Ishikawa (cell line): ENCODE measurements at regions not wholly inside any gene's neighbourhood (a gene's known extent, or its start where the extent isn't known, plus 50 kb on each side); places are given as distances from the start of the nearest gene placed in this dataset.

ENCODE experiments used
- CEBPB ChIP-seq: IDR thresholded peaks from 2 replicates; pipeline ENCODE4 v1.6.1; 2012
- CREB1 ChIP-seq: IDR thresholded peaks from 2 replicates; pipeline ENCODE4 v1.6.1; 2012; ENCODE audit warnings: low read depth
- EGR1 ChIP-seq: IDR thresholded peaks from 2 replicates; pipeline ENCODE4 v1.6.1; 2012
- EP300 ChIP-seq: IDR thresholded peaks from 2 replicates; pipeline ENCODE4 v1.6.1; 2012; ENCODE audit warnings: borderline replicate concordance
- FOXM1 ChIP-seq: IDR thresholded peaks from 2 replicates; pipeline ENCODE4 v1.6.1; 2012; ENCODE audit warnings: low read depth, borderline replicate concordance
- MAX ChIP-seq: IDR thresholded peaks from 2 replicates; pipeline ENCODE4 v1.6.1; 2012
- NFIC ChIP-seq: IDR thresholded peaks from 2 replicates; pipeline ENCODE4 v1.6.1; 2012
- RAD21 ChIP-seq: IDR thresholded peaks from 2 replicates; pipeline ENCODE4 v1.6.1; 2012; ENCODE audit warnings: low read depth
- TAF1 ChIP-seq: IDR thresholded peaks from 2 replicates; pipeline ENCODE4 v1.6.1; 2012; ENCODE audit warnings: low read depth, mild to moderate bottlenecking
- TCF12 ChIP-seq: IDR thresholded peaks from 2 replicates; pipeline ENCODE4 v1.6.1; 2012; ENCODE audit warnings: low read depth
- TEAD4 ChIP-seq: IDR thresholded peaks from 2 replicates; pipeline ENCODE4 v1.6.1; 2012
- USF1 ChIP-seq: IDR thresholded peaks from 2 replicates; pipeline ENCODE4 v1.6.1; 2012
- YY1 ChIP-seq: IDR thresholded peaks from 2 replicates; pipeline ENCODE4 v1.6.1; 2012; ENCODE audit warnings: low read depth
- ZBTB7A ChIP-seq: IDR thresholded peaks from 2 replicates; pipeline ENCODE4 v1.6.1; 2012; ENCODE audit warnings: low read depth
- TF ChIP-seq, protein P1 (sequence below): IDR thresholded peaks from 2 replicates; pipeline ENCODE4 v1.6.1; 2012; ENCODE audit warnings: low read depth, mild to moderate bottlenecking

DNA sequence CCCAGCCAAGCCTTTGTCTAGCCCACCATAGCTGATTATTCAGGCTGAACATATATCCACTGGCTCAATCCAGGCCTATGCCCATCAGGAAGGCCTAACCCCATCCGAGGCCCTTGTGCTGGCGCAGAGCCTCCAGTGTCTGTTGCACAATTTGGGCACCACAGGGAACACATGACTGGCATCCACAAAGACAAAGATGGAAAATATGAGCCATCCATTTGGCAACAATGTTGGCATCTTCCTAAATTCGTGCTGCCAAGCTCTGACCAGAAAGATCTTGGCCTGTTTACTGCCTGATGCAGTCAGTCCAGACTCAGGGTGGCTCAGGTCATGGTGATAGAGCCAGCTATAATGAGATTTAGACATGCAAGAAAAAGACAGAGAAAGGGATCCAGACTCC is 233.8 kb downstream of the PIK3R1 start:
- TF ChIP-seq EGR1 (no peak), USF1 (no peak), YY1 (no peak), TCF12 (no peak), MAX (no peak)

DNA sequence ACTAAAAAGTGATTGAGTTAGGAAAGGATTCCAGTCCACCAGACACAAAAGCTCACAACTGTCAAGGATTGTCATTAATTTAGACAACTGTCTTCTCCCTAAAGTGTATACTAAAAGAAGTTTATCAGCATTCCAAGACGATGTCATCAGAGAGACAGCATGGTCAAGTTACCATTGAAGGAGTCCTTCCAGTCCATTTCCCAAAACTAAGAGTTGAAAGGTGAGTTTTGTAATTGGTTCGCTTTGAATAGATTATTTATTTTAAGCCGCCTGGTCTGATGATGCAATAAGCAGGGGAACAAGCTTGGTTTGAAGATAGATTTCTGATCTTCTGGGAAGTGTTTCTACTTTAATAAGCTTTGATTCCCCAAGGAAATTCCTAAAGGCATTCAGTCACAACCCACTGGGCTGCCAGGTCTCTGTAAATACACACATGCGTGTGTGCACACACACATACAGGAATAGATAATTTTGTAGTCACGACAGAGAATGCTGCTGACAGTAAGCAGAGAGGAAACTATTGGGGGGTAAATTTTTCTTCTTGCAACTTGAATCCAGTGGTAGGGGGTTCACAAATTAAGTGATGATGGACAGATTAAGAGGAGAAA is 234.8 kb downstream of the PIK3R1 start:
- no peak for TF ChIP-seq ZBTB7A
- peak; percentile 27; the same call in 1 of the 2 replicates for TF ChIP-seq TEAD4
- TF ChIP-seq MAX = peak; percentile 15; the same call in 1 of the 2 replicates
- TF ChIP-seq CEBPB = peak; percentile 79
- no peak for TF ChIP-seq EP300

DNA sequence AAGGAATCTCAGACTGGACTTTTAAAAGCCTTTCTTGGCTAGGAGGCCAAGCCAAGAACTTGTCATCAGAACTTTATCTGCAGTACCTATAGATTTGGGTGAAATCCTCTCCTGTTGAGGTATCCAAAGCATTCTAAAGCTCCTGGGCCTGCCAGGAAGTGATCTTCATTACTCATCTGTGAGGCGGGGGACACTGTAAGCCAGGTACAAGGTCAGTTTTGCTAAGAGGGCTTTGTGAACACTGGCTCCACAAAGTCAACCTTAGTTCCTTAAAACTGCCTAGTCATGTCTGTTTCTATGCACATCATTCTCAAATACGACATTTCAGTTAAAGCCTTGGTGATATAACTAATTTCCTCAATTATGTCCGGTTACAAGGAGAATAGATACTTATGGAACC is 236.7 kb downstream of the PIK3R1 start:
- TF ChIP-seq RAD21 (no peak), EP300 (no peak), ZBTB7A (no peak), CEBPB (no peak), MAX (no peak), FOXM1 (no peak), NFIC (no peak), USF1 (no peak)

DNA sequence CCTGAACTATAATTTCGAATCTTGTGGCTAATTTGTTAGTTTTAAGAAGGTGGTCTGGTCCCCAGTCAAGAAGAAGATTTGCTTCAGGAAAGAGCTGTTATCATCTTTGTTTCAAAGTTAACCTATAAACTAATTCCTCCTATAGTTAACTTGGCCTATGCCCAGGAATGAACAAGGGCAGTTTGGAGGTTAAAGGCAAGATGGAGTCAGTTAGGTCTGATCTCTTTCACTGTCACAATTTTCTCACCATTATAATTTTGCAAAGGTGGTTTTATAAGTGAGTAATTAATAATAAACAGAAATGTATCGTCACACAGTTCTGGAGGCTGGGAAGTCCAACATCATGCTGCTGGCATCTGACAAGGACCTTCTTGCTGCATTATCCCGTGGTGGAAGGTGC is 238.6 kb downstream of the PIK3R1 start:
- TF ChIP-seq TCF12 (no peak), EGR1 (no peak), CREB1 (no peak), ZBTB7A (no peak), MAX (no peak), EP300 (no peak), NFIC (no peak), USF1 (no peak), RAD21 (no peak), TAF1 (no peak), CEBPB (no peak), FOXM1 (no peak), YY1 (no peak), TEAD4 (no peak)
- TF ChIP-seq, protein P1, sequence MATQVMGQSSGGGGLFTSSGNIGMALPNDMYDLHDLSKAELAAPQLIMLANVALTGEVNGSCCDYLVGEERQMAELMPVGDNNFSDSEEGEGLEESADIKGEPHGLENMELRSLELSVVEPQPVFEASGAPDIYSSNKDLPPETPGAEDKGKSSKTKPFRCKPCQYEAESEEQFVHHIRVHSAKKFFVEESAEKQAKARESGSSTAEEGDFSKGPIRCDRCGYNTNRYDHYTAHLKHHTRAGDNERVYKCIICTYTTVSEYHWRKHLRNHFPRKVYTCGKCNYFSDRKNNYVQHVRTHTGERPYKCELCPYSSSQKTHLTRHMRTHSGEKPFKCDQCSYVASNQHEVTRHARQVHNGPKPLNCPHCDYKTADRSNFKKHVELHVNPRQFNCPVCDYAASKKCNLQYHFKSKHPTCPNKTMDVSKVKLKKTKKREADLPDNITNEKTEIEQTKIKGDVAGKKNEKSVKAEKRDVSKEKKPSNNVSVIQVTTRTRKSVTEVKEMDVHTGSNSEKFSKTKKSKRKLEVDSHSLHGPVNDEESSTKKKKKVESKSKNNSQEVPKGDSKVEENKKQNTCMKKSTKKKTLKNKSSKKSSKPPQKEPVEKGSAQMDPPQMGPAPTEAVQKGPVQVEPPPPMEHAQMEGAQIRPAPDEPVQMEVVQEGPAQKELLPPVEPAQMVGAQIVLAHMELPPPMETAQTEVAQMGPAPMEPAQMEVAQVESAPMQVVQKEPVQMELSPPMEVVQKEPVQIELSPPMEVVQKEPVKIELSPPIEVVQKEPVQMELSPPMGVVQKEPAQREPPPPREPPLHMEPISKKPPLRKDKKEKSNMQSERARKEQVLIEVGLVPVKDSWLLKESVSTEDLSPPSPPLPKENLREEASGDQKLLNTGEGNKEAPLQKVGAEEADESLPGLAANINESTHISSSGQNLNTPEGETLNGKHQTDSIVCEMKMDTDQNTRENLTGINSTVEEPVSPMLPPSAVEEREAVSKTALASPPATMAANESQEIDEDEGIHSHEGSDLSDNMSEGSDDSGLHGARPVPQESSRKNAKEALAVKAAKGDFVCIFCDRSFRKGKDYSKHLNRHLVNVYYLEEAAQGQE = no peak

DNA sequence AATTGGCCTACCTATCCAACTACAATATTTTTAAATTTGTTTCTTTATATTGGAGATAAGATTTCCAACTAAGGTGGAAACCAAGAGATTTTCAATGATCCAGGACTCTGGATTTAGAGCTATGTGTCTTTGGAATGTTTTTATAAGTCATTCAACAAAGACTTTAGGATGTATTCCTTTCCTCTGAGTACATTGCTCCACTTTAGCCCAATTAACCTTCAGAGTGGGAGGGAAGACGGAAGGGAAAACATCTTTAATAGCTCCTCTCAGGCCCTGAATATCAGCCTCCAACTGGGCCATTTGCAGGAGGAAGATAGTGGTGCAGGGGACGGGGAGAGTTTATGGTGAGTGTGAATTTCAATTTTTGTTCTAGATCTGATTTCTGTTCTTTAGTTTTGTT is 239.2 kb downstream of the PIK3R1 start:
- TF ChIP-seq RAD21 (no peak), MAX (no peak), NFIC (no peak)

GRCh38 chr5:68455216-68455615 is 239.7 kb downstream of the PIK3R1 start:
- TF ChIP-seq YY1 (no peak), USF1 (no peak), TAF1 (no peak), TEAD4 (no peak), NFIC (no peak), EGR1 (no peak), FOXM1 (no peak), ZBTB7A (no peak), CEBPB (no peak)
- TF ChIP-seq, protein P1 = no peak
